ENCODE measurements at regions not wholly inside any gene's neighbourhood (a gene's known extent, or its start where the extent isn't known, plus 50 kb on each side); places are given as distances from the start of the nearest gene placed in this dataset.

- H3K4me1 ChIP-seq (ENCODE audit: control insufficient read depth in 2 of 2, insufficient read depth in 2 of 2, low read length in 2 of 2): no peaks in the 10 kb centered on the region
- H3K9ac ChIP-seq (ENCODE audit: low read depth in 1 of 2, low read length in 2 of 2): no peak overlapping the region
- no peaks in the 10 kb centered on the region for H3K27me3 ChIP-seq (ENCODE audit: control insufficient read depth in 2 of 2, insufficient read depth in 2 of 2, low read length in 2 of 2)
- H3K36me3 ChIP-seq (ENCODE audit: control insufficient read depth in 2 of 2, insufficient read depth in 2 of 2, low read length in 2 of 2): no peaks in the 10 kb centered on the region
- H3K4me3 ChIP-seq (ENCODE audit: low read length in 2 of 2): no peak overlapping the region
- H3K9me3 ChIP-seq (ENCODE audit: control insufficient read depth in 2 of 2, low read length in 2 of 2): no peaks in the 10 kb centered on the region
- H3K27ac ChIP-seq (ENCODE audit: low read depth in 2 of 2, low read length in 2 of 2): no peak overlapping the region
These were observed 94.5 kb upstream of the VSTM2B start for GRCh38 chr19:29431332-29431731.

- Histone ChIP-seq H3K4me3 (ENCODE audit: low read length in 2 of 2) (no peak overlapping the region), H3K36me3 (ENCODE audit: control insufficient read depth in 2 of 2, insufficient read depth in 2 of 2, low read length in 2 of 2) (no peaks in the 10 kb centered on the region), H3K4me1 (ENCODE audit: control insufficient read depth in 2 of 2, insufficient read depth in 2 of 2, low read length in 2 of 2) (no peaks in the 10 kb centered on the region), H3K27ac (ENCODE audit: low read depth in 2 of 2, low read length in 2 of 2) (no peak overlapping the region), H3K9ac (ENCODE audit: low read depth in 1 of 2, low read length in 2 of 2) (no peak overlapping the region), H3K9me3 (ENCODE audit: control insufficient read depth in 2 of 2, low read length in 2 of 2) (no peaks in the 10 kb centered on the region), H3K27me3 (ENCODE audit: control insufficient read depth in 2 of 2, insufficient read depth in 2 of 2, low read length in 2 of 2) (no peaks in the 10 kb centered on the region)
These were observed 93.1 kb upstream of the VSTM2B start for GRCh38 chr19:29432677-29433076.

- Histone ChIP-seq H3K9ac (ENCODE audit: low read depth in 1 of 2, low read length in 2 of 2) (no peak overlapping the region), H3K36me3 (ENCODE audit: control insufficient read depth in 2 of 2, insufficient read depth in 2 of 2, low read length in 2 of 2) (no peaks in the 10 kb centered on the region), H3K27me3 (ENCODE audit: control insufficient read depth in 2 of 2, insufficient read depth in 2 of 2, low read length in 2 of 2) (no peaks in the 10 kb centered on the region), H3K4me3 (ENCODE audit: low read length in 2 of 2) (no peak overlapping the region), H3K27ac (ENCODE audit: low read depth in 2 of 2, low read length in 2 of 2) (no peak overlapping the region), H3K4me1 (ENCODE audit: control insufficient read depth in 2 of 2, insufficient read depth in 2 of 2, low read length in 2 of 2) (no peaks in the 10 kb centered on the region), H3K9me3 (ENCODE audit: control insufficient read depth in 2 of 2, low read length in 2 of 2) (no peaks in the 10 kb centered on the region)
These were observed 89.1 kb upstream of the VSTM2B start for GRCh38 chr19:29436591-29437103.

GRCh38 chr19:29439021-29439420 lies 86.8 kb upstream of the VSTM2B start:
- Histone ChIP-seq H3K9ac (ENCODE audit: low read depth in 1 of 2, low read length in 2 of 2) (no peak overlapping the region), H3K36me3 (ENCODE audit: control insufficient read depth in 2 of 2, insufficient read depth in 2 of 2, low read length in 2 of 2) (no peaks in the 10 kb centered on the region), H3K4me1 (ENCODE audit: control insufficient read depth in 2 of 2, insufficient read depth in 2 of 2, low read length in 2 of 2) (no peaks in the 10 kb centered on the region), H3K27ac (ENCODE audit: low read depth in 2 of 2, low read length in 2 of 2) (no peak overlapping the region), H3K27me3 (ENCODE audit: control insufficient read depth in 2 of 2, insufficient read depth in 2 of 2, low read length in 2 of 2) (no peaks in the 10 kb centered on the region), H3K4me3 (ENCODE audit: low read length in 2 of 2) (no peak overlapping the region), H3K9me3 (ENCODE audit: control insufficient read depth in 2 of 2, low read length in 2 of 2) (no peaks in the 10 kb centered on the region)

GRCh38 chr19:29439688-29440550 lies 85.9 kb upstream of the VSTM2B start:
- H3K9ac ChIP-seq (ENCODE audit: low read depth in 1 of 2, low read length in 2 of 2): no peak overlapping the region
- H3K36me3 ChIP-seq (ENCODE audit: control insufficient read depth in 2 of 2, insufficient read depth in 2 of 2, low read length in 2 of 2): no peaks in the 10 kb centered on the region
- no peaks in the 10 kb centered on the region for H3K27me3 ChIP-seq (ENCODE audit: control insufficient read depth in 2 of 2, insufficient read depth in 2 of 2, low read length in 2 of 2)
- H3K9me3 ChIP-seq (ENCODE audit: control insufficient read depth in 2 of 2, low read length in 2 of 2): no peaks in the 10 kb centered on the region
- no peaks in the 10 kb centered on the region for H3K4me1 ChIP-seq (ENCODE audit: control insufficient read depth in 2 of 2, insufficient read depth in 2 of 2, low read length in 2 of 2)
- no peak overlapping the region for H3K4me3 ChIP-seq (ENCODE audit: low read length in 2 of 2)
- H3K27ac ChIP-seq (ENCODE audit: low read depth in 2 of 2, low read length in 2 of 2): no peak overlapping the region

GRCh38 chr19:29442094-29442493 lies 83.7 kb upstream of the VSTM2B start:
- H3K4me1 ChIP-seq (ENCODE audit: control insufficient read depth in 2 of 2, insufficient read depth in 2 of 2, low read length in 2 of 2): no peaks in the 10 kb centered on the region
- H3K27me3 ChIP-seq (ENCODE audit: control insufficient read depth in 2 of 2, insufficient read depth in 2 of 2, low read length in 2 of 2): no peaks in the 10 kb centered on the region
- H3K36me3 ChIP-seq (ENCODE audit: control insufficient read depth in 2 of 2, insufficient read depth in 2 of 2, low read length in 2 of 2): no peaks in the 10 kb centered on the region
- no peak overlapping the region for H3K9ac ChIP-seq (ENCODE audit: low read depth in 1 of 2, low read length in 2 of 2)
- no peak overlapping the region for H3K27ac ChIP-seq (ENCODE audit: low read depth in 2 of 2, low read length in 2 of 2)
- no peak overlapping the region for H3K4me3 ChIP-seq (ENCODE audit: low read length in 2 of 2)
- no peaks in the 10 kb centered on the region for H3K9me3 ChIP-seq (ENCODE audit: control insufficient read depth in 2 of 2, low read length in 2 of 2)

- H3K9me3 ChIP-seq (ENCODE audit: control insufficient read depth in 2 of 2, low read length in 2 of 2): no peaks in the 10 kb centered on the region
- no peak overlapping the region for H3K27ac ChIP-seq (ENCODE audit: low read depth in 2 of 2, low read length in 2 of 2)
- no peak overlapping the region for H3K9ac ChIP-seq (ENCODE audit: low read depth in 1 of 2, low read length in 2 of 2)
- no peaks in the 10 kb centered on the region for H3K4me1 ChIP-seq (ENCODE audit: control insufficient read depth in 2 of 2, insufficient read depth in 2 of 2, low read length in 2 of 2)
- H3K36me3 ChIP-seq (ENCODE audit: control insufficient read depth in 2 of 2, insufficient read depth in 2 of 2, low read length in 2 of 2): no peaks in the 10 kb centered on the region
- H3K27me3 ChIP-seq (ENCODE audit: control insufficient read depth in 2 of 2, insufficient read depth in 2 of 2, low read length in 2 of 2): no peaks in the 10 kb centered on the region
- no peak overlapping the region for H3K4me3 ChIP-seq (ENCODE audit: low read length in 2 of 2)
These were observed 82.9 kb upstream of the VSTM2B start for GRCh38 chr19:29442910-29443309.

- Histone ChIP-seq H3K27ac (ENCODE audit: low read depth in 2 of 2, low read length in 2 of 2) (no peak overlapping the region), H3K9ac (ENCODE audit: low read depth in 1 of 2, low read length in 2 of 2) (no peak overlapping the region), H3K9me3 (ENCODE audit: control insufficient read depth in 2 of 2, low read length in 2 of 2) (no peaks in the 10 kb centered on the region), H3K4me3 (ENCODE audit: low read length in 2 of 2) (no peak overlapping the region), H3K27me3 (ENCODE audit: control insufficient read depth in 2 of 2, insufficient read depth in 2 of 2, low read length in 2 of 2) (no peaks in the 10 kb centered on the region), H3K4me1 (ENCODE audit: control insufficient read depth in 2 of 2, insufficient read depth in 2 of 2, low read length in 2 of 2) (no peaks in the 10 kb centered on the region), H3K36me3 (ENCODE audit: control insufficient read depth in 2 of 2, insufficient read depth in 2 of 2, low read length in 2 of 2) (no peaks in the 10 kb centered on the region)
These were observed 80.5 kb upstream of the VSTM2B start for GRCh38 chr19:29445246-29445645.

- Histone ChIP-seq H3K27me3 (ENCODE audit: control insufficient read depth in 2 of 2, insufficient read depth in 2 of 2, low read length in 2 of 2) (no peaks in the 10 kb centered on the region), H3K9me3 (ENCODE audit: control insufficient read depth in 2 of 2, low read length in 2 of 2) (no peaks in the 10 kb centered on the region), H3K4me3 (ENCODE audit: low read length in 2 of 2) (no peak overlapping the region)
These were observed 79.4 kb upstream of the VSTM2B start for GRCh38 chr19:29446361-29446760.

GRCh38 chr19:29448046-29448445 lies 77.7 kb upstream of the VSTM2B start:
- no peak overlapping the region for H3K27ac ChIP-seq (ENCODE audit: low read depth in 2 of 2, low read length in 2 of 2)
- no peak overlapping the region for H3K4me3 ChIP-seq (ENCODE audit: low read length in 2 of 2)
- H3K36me3 ChIP-seq (ENCODE audit: control insufficient read depth in 2 of 2, insufficient read depth in 2 of 2, low read length in 2 of 2): no peaks in the 10 kb centered on the region
- H3K4me1 ChIP-seq (ENCODE audit: control insufficient read depth in 2 of 2, insufficient read depth in 2 of 2, low read length in 2 of 2): no peaks in the 10 kb centered on the region
- H3K9me3 ChIP-seq (ENCODE audit: control insufficient read depth in 2 of 2, low read length in 2 of 2): no peaks in the 10 kb centered on the region
- no peaks in the 10 kb centered on the region for H3K27me3 ChIP-seq (ENCODE audit: control insufficient read depth in 2 of 2, insufficient read depth in 2 of 2, low read length in 2 of 2)
- H3K9ac ChIP-seq (ENCODE audit: low read depth in 1 of 2, low read length in 2 of 2): no peak overlapping the region

More at GRCh38 chr19:29446361-29446760, 79.4 kb upstream of the VSTM2B start:
- H3K27ac ChIP-seq (ENCODE audit: low read depth in 2 of 2, low read length in 2 of 2): no peak overlapping the region
- no peaks in the 10 kb centered on the region for H3K36me3 ChIP-seq (ENCODE audit: control insufficient read depth in 2 of 2, insufficient read depth in 2 of 2, low read length in 2 of 2)
- H3K9ac ChIP-seq (ENCODE audit: low read depth in 1 of 2, low read length in 2 of 2): no peak overlapping the region
- no peaks in the 10 kb centered on the region for H3K4me1 ChIP-seq (ENCODE audit: control insufficient read depth in 2 of 2, insufficient read depth in 2 of 2, low read length in 2 of 2)

Data from mucosa of rectum (tissue), 2 donors.